H1 (cell line): ENCODE measurements at regions not wholly inside any gene's neighbourhood (a gene's known extent, or its start where the extent isn't known, plus 50 kb on each side); places are given as distances from the start of the nearest gene placed in this dataset.

Experiments
- CTCF ChIA-PET: fragments of 300-600 bp; sonication (Branson Sonifier 250); formaldehyde crosslinking; loops from one replicate; lab custom pipeline; 2021; ENCODE audit not compliant: partially characterized antibody; lab: Charles Lee
- POLR2A ChIA-PET: fragments of 300-600 bp; sonication (Branson Sonifier 250); formaldehyde crosslinking; loops from one replicate; lab custom pipeline; 2021; ENCODE audit warnings: inconsistent platforms; ENCODE audit not compliant: partially characterized antibody; lab: Charles Lee
- DNase-seq, 2 experiments: peaks; one replicate each; pipeline versions ENCODE4 v3.0.0 to v3.0.0-alpha.2; 2010 to 2022; ENCODE audit warnings: low spot score in 2 of 2, low read depth in 1 of 2, mixed read lengths in 1 of 2
- FAIRE-seq: peaks from 2 replicates; lab custom pipeline; 2011; peaks lifted over from hg19 to GRCh38; lab: Jason Lieb, UNC
- H2AFZ ChIP-seq: 2 replicates; pipeline ENCODE4 v1.8.1; 2012; ENCODE audit warnings: low read length, inconsistent platforms
- H2AK5ac ChIP-seq: 2 replicates; pipeline ENCODE4 v1.6.1; 2013; ENCODE audit warnings: low read depth, low read length
- H2BK120ac ChIP-seq: replicated peaks from 2 replicates; pipeline ENCODE3; 2013; ENCODE audit warnings: low read depth, low read length, inconsistent platforms
- H2BK12ac ChIP-seq: 2 replicates; pipeline ENCODE4 v1.6.1; 2013; ENCODE audit warnings: low read depth, low read length
- H2BK15ac ChIP-seq: 2 replicates; pipeline ENCODE4 v1.6.1; 2013; ENCODE audit warnings: low read length
- H2BK20ac ChIP-seq: 2 replicates; pipeline ENCODE4 v1.6.1; 2013; ENCODE audit warnings: low read length
- H2BK5ac ChIP-seq: 2 replicates; pipeline ENCODE4 v1.6.1; 2013; ENCODE audit warnings: low read depth, low read length
- H3K14ac ChIP-seq: 2 replicates; pipeline ENCODE4 v1.6.1; 2013; ENCODE audit warnings: inconsistent platforms; ENCODE audit not compliant: insufficient read length
- H3K18ac ChIP-seq: 2 replicates; pipeline ENCODE4 v1.6.1; 2013; ENCODE audit warnings: low read length; ENCODE audit errors: extremely low read depth
- H3K23ac ChIP-seq: 2 replicates; pipeline ENCODE4 v1.6.1; 2013; ENCODE audit warnings: inconsistent platforms; ENCODE audit not compliant: insufficient read length
- H3K23me2 ChIP-seq: 2 replicates; pipeline ENCODE4 v1.6.1; 2013; ENCODE audit warnings: low read depth, low read length
- H3K27ac ChIP-seq: 2 replicates; pipeline ENCODE4 v1.6.1; 2011; ENCODE audit warnings: low read depth, low read length, inconsistent platforms
- H3K27me3 ChIP-seq, 4 experiments: replicated peaks in 1 of 4; 1 replicate in 1 of 4; 2 replicates in 3 of 4; pipeline versions ENCODE4 v1.6.1 to v1.8.1; 2011 to 2013; ENCODE audit warnings: low read length in 3 of 4, mild to moderate bottlenecking in 3 of 4, inconsistent platforms in 2 of 4, mixed read lengths in 2 of 4, moderate library complexity in 1 of 4; ENCODE audit not compliant: control insufficient read depth in 3 of 4, insufficient read depth in 3 of 4; ENCODE audit errors: extremely low read depth in 1 of 4
- H3K36me3 ChIP-seq, 4 experiments: 2 replicates each; pipeline versions ENCODE4 v1.6.1 to v1.8.1; 2011 to 2013; ENCODE audit warnings: mild to moderate bottlenecking in 4 of 4, low read length in 3 of 4, moderate library complexity in 2 of 4, control low read depth in 1 of 4, inconsistent platforms in 1 of 4; ENCODE audit not compliant: insufficient read depth in 4 of 4, control insufficient read depth in 2 of 4
- H3K4ac ChIP-seq: replicated peaks from 2 replicates; pipeline ENCODE3; 2013; ENCODE audit warnings: low read length, low read depth, mixed read lengths, inconsistent platforms; ENCODE audit not compliant: insufficient read length
- H3K4me1 ChIP-seq, 4 experiments: replicated peaks in 1 of 4; 1 replicate in 1 of 4; 2 replicates in 3 of 4; pipeline versions ENCODE4 v1.6.1 to v1.8.1; 2011 to 2013; ENCODE audit warnings: low read length in 3 of 4, inconsistent platforms in 2 of 4, mixed read lengths in 1 of 4; ENCODE audit not compliant: insufficient read depth in 4 of 4, control insufficient read depth in 3 of 4
- H3K4me2 ChIP-seq, 2 experiments: 2 replicates each; pipeline versions ENCODE4 v1.6.1 to v1.8.1; 2011 to 2013; ENCODE audit warnings: low read depth in 2 of 2, low read length in 2 of 2, control low read depth in 1 of 2, inconsistent platforms in 1 of 2, mild to moderate bottlenecking in 1 of 2; ENCODE audit not compliant: insufficient read depth in 1 of 2
- H3K4me3 ChIP-seq, 4 experiments: fragments of 200-600, 300-600 bp in 1 of 4; sonication (generic), shearing (Covaris generic), sonication (Bioruptor Twin) in 1 of 4; 2 replicates each; pipeline versions ENCODE4 v1.5.1 to v1.8.1; 2011 to 2016; ENCODE audit warnings: low read length in 4 of 4, low read depth in 3 of 4, control low read depth in 2 of 4, inconsistent platforms in 2 of 4, mild to moderate bottlenecking in 2 of 4, mixed read lengths in 1 of 4, moderate library complexity in 1 of 4; ENCODE audit not compliant: insufficient read depth in 2 of 4; ENCODE audit errors: extremely low read depth in 1 of 4
- H3K56ac ChIP-seq: replicated peaks from 2 replicates; pipeline ENCODE3; 2013; ENCODE audit warnings: low read depth, mild to moderate bottlenecking, mixed read lengths, low read length, inconsistent platforms; ENCODE audit not compliant: insufficient read length
- H3K79me1 ChIP-seq: 2 replicates; pipeline ENCODE4 v1.6.1; 2013; ENCODE audit warnings: low read depth, low read length, control low read depth
- H3K79me2 ChIP-seq, 2 experiments: 2 replicates each; pipeline versions ENCODE4 v1.6.1 to v1.8.1; 2012 to 2013; ENCODE audit warnings: low read length in 2 of 2, mild to moderate bottlenecking in 2 of 2, inconsistent platforms in 1 of 2; ENCODE audit not compliant: insufficient read depth in 2 of 2, control insufficient read depth in 1 of 2
- H3K9ac ChIP-seq, 4 experiments: replicated peaks in 1 of 4; 1 replicate in 1 of 4; 2 replicates in 3 of 4; pipeline versions ENCODE4 v1.6.1 to v1.8.1; 2011 to 2013; ENCODE audit warnings: low read depth in 3 of 4, low read length in 3 of 4, control low read depth in 2 of 4, mild to moderate bottlenecking in 2 of 4, moderate library complexity in 2 of 4, inconsistent platforms in 1 of 4; ENCODE audit errors: extremely low read depth in 1 of 4
- H3K9me3 ChIP-seq, 2 experiments: 2 replicates each; pipeline versions ENCODE4 v1.6.1 to v1.8.1; 2012 to 2013; ENCODE audit warnings: mild to moderate bottlenecking in 2 of 2, moderate library complexity in 2 of 2, control low read depth in 1 of 2, inconsistent platforms in 1 of 2, low read depth in 1 of 2, low read length in 1 of 2, mixed read lengths in 1 of 2; ENCODE audit not compliant: insufficient read depth in 2 of 2
- H4K20me1 ChIP-seq, 2 experiments: replicated peaks in 1 of 2; 2 replicates each; pipeline versions ENCODE3 to v1.8.1; 2011 to 2013; ENCODE audit warnings: inconsistent platforms in 2 of 2, low read length in 2 of 2, mild to moderate bottlenecking in 1 of 2; ENCODE audit not compliant: insufficient read depth in 2 of 2, control insufficient read depth in 1 of 2
- H4K5ac ChIP-seq: 2 replicates; pipeline ENCODE4 v1.6.1; 2013; ENCODE audit warnings: low read length, low read depth, mixed read lengths, inconsistent platforms; ENCODE audit not compliant: insufficient read length
- H4K8ac ChIP-seq: 2 replicates; pipeline ENCODE4 v1.8.0; 2013; ENCODE audit warnings: mild to moderate bottlenecking, moderate library complexity, low read length, inconsistent platforms; ENCODE audit not compliant: insufficient read depth; ENCODE audit errors: extremely low read depth
- H4K91ac ChIP-seq: replicated peaks from 2 replicates; pipeline ENCODE3; 2013; ENCODE audit warnings: low read length, mixed read lengths, inconsistent platforms; ENCODE audit not compliant: insufficient read length
- ASH2L ChIP-seq: fragments of 200-600, 300-600 bp; sonication (generic); IDR thresholded peaks from one replicate; pipeline ENCODE4 v1.7.1; 2017; ENCODE audit warnings: low read length
- BRCA1 ChIP-seq: IDR thresholded peaks from 2 replicates; pipeline ENCODE4 v1.6.1; 2012; ENCODE audit warnings: low read depth, low read length, improper control_type of control experiment
- CTCF ChIP-seq, 3 experiments: IDR thresholded peaks; 1 replicate in 2 of 3; 2 replicates in 1 of 3; pipeline versions ENCODE4 v1.5.1 to v1.6.1; 2011; ENCODE audit warnings: low read length in 3 of 3, mild to moderate bottlenecking in 3 of 3, inconsistent platforms in 2 of 3, low read depth in 1 of 3, moderate library complexity in 1 of 3; ENCODE audit not compliant: insufficient read depth in 1 of 3; ENCODE audit errors: control extremely low read depth in 1 of 3
- FOSL1 ChIP-seq: IDR thresholded peaks from 2 replicates; pipeline ENCODE4 v1.6.1; 2011; ENCODE audit warnings: mild to moderate bottlenecking, low read depth, low read length, moderate library complexity; ENCODE audit not compliant: insufficient read depth
- KDM5A ChIP-seq: fragments of 200-600 bp; IDR thresholded peaks from 2 replicates; pipeline ENCODE4 v1.7.1; 2012; ENCODE audit warnings: mild to moderate bottlenecking, low read length, inconsistent platforms, mixed read lengths
- NANOG ChIP-seq: IDR thresholded peaks from 2 replicates; pipeline ENCODE4 v1.6.1; 2011; ENCODE audit warnings: low read length, low read depth, mild to moderate bottlenecking, inconsistent platforms; ENCODE audit not compliant: insufficient read depth, poor library complexity, severe bottlenecking
- SIN3A ChIP-seq, 2 experiments: IDR thresholded peaks in 1 of 2; conservative IDR thresholded peaks in 1 of 2; 2 replicates each; pipeline ENCODE4 v1.6.1; 2011 to 2012; ENCODE audit warnings: low read length in 2 of 2, improper control_type of control experiment in 1 of 2, low read depth in 1 of 2, mild to moderate bottlenecking in 1 of 2
- SUZ12 ChIP-seq: fragments of 200-600 bp; sonication (generic); IDR thresholded peaks from 2 replicates; pipeline ENCODE4 v1.6.1; 2012; ENCODE audit warnings: mild to moderate bottlenecking, inconsistent platforms, low read length, moderate library complexity, mixed read lengths
- TAF1 ChIP-seq: IDR thresholded peaks from 2 replicates; pipeline ENCODE4 v1.6.1; 2011; ENCODE audit warnings: mild to moderate bottlenecking, low read depth, low read length
- WGBS, 2 experiments: shearing (Covaris generic) in 1 of 2; methylation state at CpG; one replicate each; pipeline versions ENCODE4 v1.1.6 to v1.1.7; 2013 to 2015; ENCODE audit warnings: low lambda C conversion rate in 2 of 2, mixed read lengths in 2 of 2, inconsistent platforms in 1 of 2, low coverage in 1 of 2, missing lambda C conversion rate in 1 of 2; ENCODE audit not compliant: insufficient replicate concordance in 2 of 2, insufficient coverage in 1 of 2, insufficient read length in 1 of 2; ENCODE audit errors: extremely low coverage in 1 of 2, missing lambda C conversion rate in 1 of 2; 5-methylcytosine and 5-hydroxymethylcytosine counted together

GRCh38 chr6:164018133-164018532 is 603.6 kb downstream of the QKI start:
- Histone ChIP-seq H3K79me1 (no peaks in the 10 kb centered on the region), H4K91ac (no peak overlapping the region), H4K20me1 (peaks cover 0 to 4% of the 10 kb centered on the region in 2 experiments), H3K23ac (no peak overlapping the region), H2BK20ac (no peak overlapping the region), H4K5ac (no peak overlapping the region), H3K18ac (no peak overlapping the region), H2AK5ac (no peak overlapping the region), H3K27me3 (no peaks in the 10 kb centered on the region; a peak in 1 of 7 replicates), H3K9ac (no peak overlapping the region), H3K56ac (no peak overlapping the region), H3K14ac (no peak overlapping the region), H3K27ac (no peak overlapping the region), H3K4me1 (peaks cover 0 to 12% (median 6%) of the 10 kb centered on the region in 4 experiments; a peak in 5 of 7 replicates), H2BK12ac (no peak overlapping the region), H3K23me2 (peaks cover 2% of the 10 kb centered on the region; the same call in 1 of the 2 replicates), H2BK15ac (no peak overlapping the region), H2AFZ (no peak overlapping the region), H3K4ac (no peak overlapping the region), H3K4me3 (no peak overlapping the region), H2BK120ac (no peak overlapping the region), H3K79me2 (no peaks in the 10 kb centered on the region), H2BK5ac (no peak overlapping the region), H4K8ac (no peak overlapping the region), H3K4me2 (no peak overlapping the region), H3K9me3 (no peaks in the 10 kb centered on the region), H3K36me3 (no peaks in the 10 kb centered on the region; a peak in 1 of 8 replicates)
- 86% methylated on average over 4 of the region's 4 CpGs; no CpG with 5 or more reads in 1 of the 2 experiments for WGBS, 2 experiments
- no peak for TF ChIP-seq NANOG
- TF ChIP-seq KDM5A = no peak
- no peak for TF ChIP-seq SIN3A (conservative IDR thresholded peaks at IDR 0.05 in 1 of 2, IDR thresholded peaks at IDR 0.05 in 1 of 2; ENCODE audit: low read depth in 1 of 2, low read length in 2 of 2)
- TF ChIP-seq BRCA1 = no peak
- TF ChIP-seq CTCF (IDR thresholded peaks at IDR 0.05; ENCODE audit: control extremely low read depth in 1 of 3, insufficient read depth in 1 of 3, low read depth in 1 of 3, low read length in 3 of 3) = no peak
- TF ChIP-seq TAF1 = no peak
- TF ChIP-seq SUZ12 = no peak
- TF ChIP-seq FOSL1 = no peak
- TF ChIP-seq ASH2L = no peak
- DNase-seq = no peak
- ChIA-PET POLR2A (no interaction called here), CTCF (interaction anchor here (1.4 kb wide), 1 partner anchor 25 kb away, joined by 3 read pairs; no protein-coding TSS in a partner anchor)
- no peak for FAIRE-seq
